Smooth muscle cell (in vitro differentiated cells): ENCODE measurements at regions not wholly inside any gene's neighbourhood (a gene's known extent, or its start where the extent isn't known, plus 50 kb on each side); places are given as distances from the start of the nearest gene placed in this dataset.

Experiments
- DNase-seq: peaks from one replicate; lab custom pipeline; 2025; ENCODE audit not compliant: unreplicated experiment; lab: John Stamatoyannopoulos, UW
- H2AFZ ChIP-seq: fragments of 200-600 bp; sonication (generic); 2 replicates; pipeline ENCODE4 v1.6.0; 2016; ENCODE audit warnings: antibody characterized with exemption, low read depth, mild to moderate bottlenecking
- H3F3A ChIP-seq: fragments of 200-600 bp; sonication (generic); 2 replicates; pipeline ENCODE4 v1.6.0; 2017; ENCODE audit warnings: antibody characterized with exemption, low read depth
- H3K27ac ChIP-seq: fragments of 200-600 bp; sonication (generic); 2 replicates; pipeline ENCODE4 v1.5.1; 2016; ENCODE audit warnings: low read depth, mild to moderate bottlenecking
- H3K27me3 ChIP-seq: fragments of 200-600 bp; sonication (generic); 2 replicates; pipeline ENCODE4 v1.6.1; 2016; ENCODE audit warnings: low read depth, mild to moderate bottlenecking
- H3K36me3 ChIP-seq: fragments of 200-600 bp; sonication (generic); 2 replicates; pipeline ENCODE4 v1.5.1; 2016; ENCODE audit warnings: low read depth
- H3K4me1 ChIP-seq: fragments of 200-600 bp; sonication (generic); 2 replicates; pipeline ENCODE4 v1.5.1; 2016; ENCODE audit warnings: low read depth
- H3K4me2 ChIP-seq: fragments of 200-600 bp; sonication (generic); 2 replicates; pipeline ENCODE4 v1.6.0; 2016; ENCODE audit warnings: mild to moderate bottlenecking
- H3K4me3 ChIP-seq: fragments of 200-600 bp; sonication (generic); 2 replicates; pipeline ENCODE4 v1.5.1; 2016; ENCODE audit warnings: mild to moderate bottlenecking
- H3K79me2 ChIP-seq: fragments of 200-600 bp; sonication (generic); 2 replicates; pipeline ENCODE4 v1.6.0; 2016; ENCODE audit warnings: low read depth, mild to moderate bottlenecking
- H3K9ac ChIP-seq: fragments of 200-600 bp; sonication (generic); 2 replicates; pipeline ENCODE4 v1.6.0; 2016; ENCODE audit warnings: low read depth
- H3K9me3 ChIP-seq: fragments of 200-600 bp; sonication (generic); replicated peaks from 2 replicates; pipeline ENCODE4 v1.5.1; 2016; ENCODE audit warnings: low read depth
- H4K20me1 ChIP-seq: fragments of 200-600 bp; sonication (generic); 2 replicates; pipeline ENCODE4 v1.6.0; 2016; ENCODE audit warnings: low read depth
- CTCF ChIP-seq: fragments of 200-600 bp; sonication (generic); IDR thresholded peaks from 2 replicates; pipeline ENCODE4 v1.5.1; 2017; ENCODE audit warnings: borderline replicate concordance, mild to moderate bottlenecking, antibody characterized with exemption; ENCODE audit not compliant: insufficient read depth, poor library complexity, severe bottlenecking
- WGBS: methylation state at CpG from one replicate; pipeline ENCODE4 v1.1.7; 2016; ENCODE audit warnings: low lambda C conversion rate; 5-methylcytosine and 5-hydroxymethylcytosine counted together

- no peak overlapping the region for H3K4me3 ChIP-seq
- H3K9me3 ChIP-seq, result no peaks in the 10 kb centered on the region
- no peak overlapping the region for H3K4me2 ChIP-seq
- no peak for DNase-seq
- H3K27me3 ChIP-seq, result peaks cover 54% of the 10 kb centered on the region
- 51% methylated on average over 8 of the region's 8 CpGs for WGBS
- no peaks in the 10 kb centered on the region for H3K4me1 ChIP-seq
- H3K79me2 ChIP-seq, result no peaks in the 10 kb centered on the region
- no peak overlapping the region for H2AFZ ChIP-seq
- no peak overlapping the region for H3K27ac ChIP-seq
- TF ChIP-seq CTCF, result no peak
- no peak overlapping the region for H3K9ac ChIP-seq
- H3K36me3 ChIP-seq, result no peaks in the 10 kb centered on the region
- H3F3A ChIP-seq, result no peaks in the 10 kb centered on the region
- no peaks in the 10 kb centered on the region for H4K20me1 ChIP-seq
Observed at GRCh38 chr19:32231020-32231419, 114.4 kb upstream of the ZNF507 start.

- no peak overlapping the region for H3K4me3 ChIP-seq
- 91% methylated on average over 6 of the region's 6 CpGs for WGBS
- H3F3A ChIP-seq, result no peaks in the 10 kb centered on the region
- H3K4me2 ChIP-seq, result no peak overlapping the region
- H3K4me1 ChIP-seq, result no peaks in the 10 kb centered on the region
- H3K27me3 ChIP-seq, result peaks cover 51% of the 10 kb centered on the region
- H3K9me3 ChIP-seq, result no peaks in the 10 kb centered on the region
- H3K79me2 ChIP-seq, result no peaks in the 10 kb centered on the region
- no peak for DNase-seq
- TF ChIP-seq CTCF, result no peak
- no peaks in the 10 kb centered on the region for H3K36me3 ChIP-seq
- H3K27ac ChIP-seq, result no peak overlapping the region
- H3K9ac ChIP-seq, result no peak overlapping the region
- no peaks in the 10 kb centered on the region for H4K20me1 ChIP-seq
- no peak overlapping the region for H2AFZ ChIP-seq
Observed at GRCh38 chr19:32231691-32232090, 113.7 kb upstream of the ZNF507 start.

- no peak for DNase-seq
Observed at GRCh38 chr19:32232449-32232848, 113.0 kb upstream of the ZNF507 start.

More at GRCh38 chr19:32232449-32232848, 113.0 kb upstream of the ZNF507 start:
- Histone ChIP-seq H3K9me3 (no peaks in the 10 kb centered on the region), H3F3A (no peaks in the 10 kb centered on the region), H2AFZ (no peak overlapping the region), H3K4me1 (no peaks in the 10 kb centered on the region), H3K27ac (no peak overlapping the region), H3K79me2 (no peaks in the 10 kb centered on the region), H3K9ac (no peak overlapping the region), H3K4me2 (no peak overlapping the region), H3K27me3 (peaks cover 47% of the 10 kb centered on the region), H3K36me3 (no peaks in the 10 kb centered on the region), H4K20me1 (no peaks in the 10 kb centered on the region), H3K4me3 (no peak overlapping the region)
- no peak for TF ChIP-seq CTCF
- WGBS, result 86% methylated on average over 8 of the region's 8 CpGs
